ENCODE measurements at regions not wholly inside any gene's neighbourhood (a gene's known extent, or its start where the extent isn't known, plus 50 kb on each side); places are given as distances from the start of the nearest gene placed in this dataset.

DNA sequence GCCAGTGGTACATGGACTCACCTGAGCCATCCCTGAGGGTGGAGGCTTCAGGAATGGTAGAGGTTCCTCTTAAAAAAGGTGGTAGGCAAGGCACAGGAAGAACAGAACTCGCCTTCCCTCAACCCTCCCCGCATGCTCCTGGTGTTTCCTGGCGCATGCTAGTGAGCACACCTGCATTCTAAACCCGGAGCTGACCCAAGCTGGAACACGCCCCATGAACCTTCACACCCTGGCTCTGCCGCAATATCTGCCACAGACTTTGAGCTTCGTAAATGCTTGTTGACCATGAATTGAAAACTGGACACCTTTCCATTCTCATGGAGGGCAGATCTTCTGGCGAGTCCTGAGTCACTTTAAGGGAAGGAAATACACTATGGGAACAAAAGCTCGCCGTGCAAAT is 601.3 kb upstream of the RAB6C start:
- intact Hi-C loops (cut with DNase I): no loop called here
- Histone ChIP-seq H3K27ac (no peak overlapping the region), H3K4me3 (no peak overlapping the region), H3K27me3 (replicated peaks; ENCODE audit: insufficient read depth) (no peaks in the 10 kb centered on the region), H3K9me3 (no peaks in the 10 kb centered on the region), H3K4me1 (replicated peaks) (no peaks in the 10 kb centered on the region), H3K36me3 (no peaks in the 10 kb centered on the region)
- no peak for TF ChIP-seq POLR2A (IDR thresholded peaks at IDR 0.05)
- no peak for DNase-seq (ENCODE audit: low spot score)
- 91% methylated on average over 10 of the region's 10 CpGs for WGBS

DNA sequence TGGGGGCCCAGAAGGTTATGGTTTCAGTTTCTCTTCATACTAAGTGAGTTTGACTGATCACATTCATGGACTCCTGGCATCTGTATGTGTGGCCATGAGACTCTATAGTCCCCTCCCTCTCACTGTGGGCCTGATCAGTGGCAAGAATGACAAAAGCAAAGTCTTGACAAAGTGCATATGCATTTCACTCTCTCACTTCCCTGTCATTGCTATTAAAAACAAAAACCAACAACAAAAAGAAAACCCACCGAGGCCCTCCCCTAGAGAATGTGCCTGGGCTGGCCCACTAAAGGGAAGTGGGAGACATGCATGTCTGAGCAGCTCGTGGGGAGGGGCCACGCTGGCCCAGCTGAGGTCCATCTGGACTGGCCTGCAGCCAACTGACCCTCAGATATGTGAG is 600.1 kb upstream of the RAB6C start:
- Histone ChIP-seq H3K4me3 (no peak overlapping the region), H3K4me1 (replicated peaks) (no peaks in the 10 kb centered on the region), H3K9me3 (no peaks in the 10 kb centered on the region), H3K27me3 (replicated peaks; ENCODE audit: insufficient read depth) (no peaks in the 10 kb centered on the region), H3K36me3 (no peaks in the 10 kb centered on the region), H3K27ac (no peak overlapping the region)
- TF ChIP-seq, protein P1, sequence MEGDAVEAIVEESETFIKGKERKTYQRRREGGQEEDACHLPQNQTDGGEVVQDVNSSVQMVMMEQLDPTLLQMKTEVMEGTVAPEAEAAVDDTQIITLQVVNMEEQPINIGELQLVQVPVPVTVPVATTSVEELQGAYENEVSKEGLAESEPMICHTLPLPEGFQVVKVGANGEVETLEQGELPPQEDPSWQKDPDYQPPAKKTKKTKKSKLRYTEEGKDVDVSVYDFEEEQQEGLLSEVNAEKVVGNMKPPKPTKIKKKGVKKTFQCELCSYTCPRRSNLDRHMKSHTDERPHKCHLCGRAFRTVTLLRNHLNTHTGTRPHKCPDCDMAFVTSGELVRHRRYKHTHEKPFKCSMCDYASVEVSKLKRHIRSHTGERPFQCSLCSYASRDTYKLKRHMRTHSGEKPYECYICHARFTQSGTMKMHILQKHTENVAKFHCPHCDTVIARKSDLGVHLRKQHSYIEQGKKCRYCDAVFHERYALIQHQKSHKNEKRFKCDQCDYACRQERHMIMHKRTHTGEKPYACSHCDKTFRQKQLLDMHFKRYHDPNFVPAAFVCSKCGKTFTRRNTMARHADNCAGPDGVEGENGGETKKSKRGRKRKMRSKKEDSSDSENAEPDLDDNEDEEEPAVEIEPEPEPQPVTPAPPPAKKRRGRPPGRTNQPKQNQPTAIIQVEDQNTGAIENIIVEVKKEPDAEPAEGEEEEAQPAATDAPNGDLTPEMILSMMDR (IDR thresholded peaks at IDR 0.05): no peak
- no peak for TF ChIP-seq POLR2AphosphoS5 (IDR thresholded peaks at IDR 0.05)
- no peak for TF ChIP-seq POLR2A (IDR thresholded peaks at IDR 0.05)
- no peak for DNase-seq (ENCODE audit: low spot score)
- whole genome bisulfite sequencing: 49% methylated on average over 3 of the region's 3 CpGs
- intact Hi-C loops (cut with DNase I): no loop called here

DNA sequence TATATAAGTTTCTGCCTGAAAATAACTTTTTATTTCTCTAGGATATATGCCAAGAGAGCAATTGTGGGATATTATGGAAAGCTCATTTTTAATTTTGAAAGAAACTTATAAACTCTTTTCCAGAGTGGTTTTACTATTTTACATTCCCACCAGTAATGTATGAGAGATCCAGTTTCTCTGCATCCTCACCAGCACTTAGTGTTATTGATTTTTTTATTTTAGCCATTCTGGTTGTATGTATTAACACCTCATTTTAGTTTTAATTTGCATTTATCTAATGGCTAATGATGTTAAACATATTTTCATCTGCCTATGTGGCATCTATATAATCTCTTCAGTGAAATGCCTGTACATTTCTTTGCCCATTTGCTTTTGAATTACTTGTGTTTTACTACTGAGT is 597.7 kb upstream of the RAB6C start:
- Histone ChIP-seq H3K27me3 (replicated peaks; ENCODE audit: insufficient read depth) (no peaks in the 10 kb centered on the region), H3K4me1 (replicated peaks) (no peaks in the 10 kb centered on the region), H3K27ac (no peak overlapping the region), H3K9me3 (no peaks in the 10 kb centered on the region), H3K4me3 (no peak overlapping the region), H3K36me3 (no peaks in the 10 kb centered on the region)
- TF ChIP-seq, protein P1 (IDR thresholded peaks at IDR 0.05): no peak
- TF ChIP-seq POLR2A (IDR thresholded peaks at IDR 0.05): no peak
- TF ChIP-seq POLR2AphosphoS5 (IDR thresholded peaks at IDR 0.05): no peak
- DNase-seq (ENCODE audit: low spot score): no peak
- intact Hi-C loops (cut with DNase I): no loop called here

DNA sequence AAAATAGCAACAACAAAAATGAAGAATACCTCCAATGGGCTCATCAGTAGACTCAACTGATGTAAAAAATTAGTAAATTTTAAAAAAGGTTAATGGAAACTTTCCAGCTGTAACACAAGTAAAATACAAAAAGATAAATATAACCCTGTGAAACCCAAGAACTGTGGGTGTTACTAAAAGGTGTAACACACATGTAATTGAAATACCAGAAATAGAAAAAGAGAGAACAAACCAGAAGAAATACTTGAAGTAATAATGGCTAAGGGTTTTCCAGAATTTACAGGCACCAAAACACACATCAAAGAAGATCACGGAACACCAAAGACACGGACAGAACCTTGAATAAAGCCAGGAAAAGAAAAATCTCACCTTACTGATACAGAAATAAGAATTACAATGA is 590.6 kb upstream of the RAB6C start:
- intact Hi-C loops (cut with DNase I): no loop called here
- Histone ChIP-seq H3K27ac (no peak overlapping the region), H3K9me3 (no peaks in the 10 kb centered on the region), H3K27me3 (replicated peaks; ENCODE audit: insufficient read depth) (no peaks in the 10 kb centered on the region), H3K4me3 (no peak overlapping the region), H3K36me3 (no peaks in the 10 kb centered on the region), H3K4me1 (replicated peaks) (no peaks in the 10 kb centered on the region)
- TF ChIP-seq POLR2AphosphoS5 (IDR thresholded peaks at IDR 0.05): no peak
- no peak for TF ChIP-seq POLR2A (IDR thresholded peaks at IDR 0.05)
- TF ChIP-seq, protein P1 (IDR thresholded peaks at IDR 0.05): no peak
- 78% methylated on average over 2 of the region's 2 CpGs for WGBS
- DNase-seq (ENCODE audit: low spot score): no peak

DNA sequence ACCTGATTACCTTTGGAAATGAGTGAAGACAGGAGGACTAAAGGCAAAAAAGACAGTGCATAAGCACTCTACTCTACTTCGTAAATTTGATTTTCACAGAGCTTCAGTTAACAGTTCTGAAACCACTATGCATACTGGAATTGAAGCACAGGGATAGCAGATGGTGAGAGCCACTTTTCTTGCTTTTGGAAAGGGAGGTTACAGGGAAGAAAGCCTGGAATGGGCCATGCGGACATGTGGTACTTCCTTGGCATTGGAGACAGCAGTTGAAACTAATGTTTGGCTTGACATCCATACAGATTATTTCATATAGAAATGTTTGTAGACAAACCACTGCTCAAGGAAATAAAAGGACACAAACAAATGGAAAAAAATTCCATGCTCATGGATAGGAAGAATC is 585.6 kb upstream of the RAB6C start:
- Histone ChIP-seq H3K36me3 (no peaks in the 10 kb centered on the region), H3K4me1 (replicated peaks) (no peaks in the 10 kb centered on the region), H3K9me3 (no peaks in the 10 kb centered on the region), H3K27ac (no peak overlapping the region), H3K27me3 (replicated peaks; ENCODE audit: insufficient read depth) (no peaks in the 10 kb centered on the region), H3K4me3 (no peak overlapping the region)
- intact Hi-C loops (cut with DNase I): loop anchor here (10.0 kb wide), 2 partner anchors 659 to 1069 kb away; no protein-coding TSS in a partner anchor
- TF ChIP-seq, protein P1 (IDR thresholded peaks at IDR 0.05): no peak
- TF ChIP-seq POLR2AphosphoS5 (IDR thresholded peaks at IDR 0.05): no peak
- no peak for TF ChIP-seq POLR2A (IDR thresholded peaks at IDR 0.05)
- WGBS: 95% methylated on average over 2 of the region's 2 CpGs
- no peak for DNase-seq (ENCODE audit: low spot score)

All from prostate gland (tissue), 2 donors.